SK-N-SH treated with all-trans-retinoic acid at 6 μM for 48 hours (cell line): ENCODE measurements at regions not wholly inside any gene's neighbourhood (a gene's known extent, or its start where the extent isn't known, plus 50 kb on each side); places are given as distances from the start of the nearest gene placed in this dataset.

ENCODE experiments used
- CSDC2 ChIP-seq: fragments of 250-450 bp; sonication (Bioruptor Pico); IDR thresholded peaks from 2 replicates; pipeline ENCODE4 v1.5.0; 2020; ENCODE audit warnings: mild to moderate bottlenecking, moderate library complexity
- TF ChIP-seq, protein P1 (sequence below): fragments of 250-450 bp; sonication (Bioruptor Pico); IDR thresholded peaks from 2 replicates; pipeline ENCODE4 v1.5.1; 2020; ENCODE audit warnings: low read depth, mild to moderate bottlenecking, moderate library complexity

- TF ChIP-seq, protein P1, sequence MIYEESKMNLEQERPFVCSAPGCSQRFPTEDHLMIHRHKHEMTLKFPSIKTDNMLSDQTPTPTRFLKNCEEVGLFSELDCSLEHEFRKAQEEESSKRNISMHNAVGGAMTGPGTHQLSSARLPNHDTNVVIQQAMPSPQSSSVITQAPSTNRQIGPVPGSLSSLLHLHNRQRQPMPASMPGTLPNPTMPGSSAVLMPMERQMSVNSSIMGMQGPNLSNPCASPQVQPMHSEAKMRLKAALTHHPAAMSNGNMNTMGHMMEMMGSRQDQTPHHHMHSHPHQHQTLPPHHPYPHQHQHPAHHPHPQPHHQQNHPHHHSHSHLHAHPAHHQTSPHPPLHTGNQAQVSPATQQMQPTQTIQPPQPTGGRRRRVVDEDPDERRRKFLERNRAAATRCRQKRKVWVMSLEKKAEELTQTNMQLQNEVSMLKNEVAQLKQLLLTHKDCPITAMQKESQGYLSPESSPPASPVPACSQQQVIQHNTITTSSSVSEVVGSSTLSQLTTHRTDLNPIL (CRISPR knock-in tag), result no peak
- no peak for TF ChIP-seq CSDC2 (CRISPR knock-in tag)
Observed at GRCh38 chr12:23236066-23236780, 611.3 kb downstream of the ETNK1 start.
